A673 (cell line): ENCODE measurements at regions not wholly inside any gene's neighbourhood (a gene's known extent, or its start where the extent isn't known, plus 50 kb on each side); places are given as distances from the start of the nearest gene placed in this dataset.

Experiments
- BruUV-seq: library from RNA; stranded (reverse); fragments of 400-500 nt; replicated peaks from 2 replicates; lab custom pipeline; 2021; lab: Mats Ljungman, UMichigan
- CTCF ChIA-PET: fragments of 300-600 bp; sonication (Branson Sonifier 250); formaldehyde crosslinking; loops from one replicate; lab custom pipeline; 2022; ENCODE audit warnings: antibody characterized with exemption; lab: Charles Lee
- POLR2A ChIA-PET: fragments of 300-600 bp; sonication (Branson Sonifier 250); formaldehyde crosslinking; loops from one replicate; lab custom pipeline; 2022; ENCODE audit warnings: antibody characterized with exemption; ENCODE audit not compliant: low non-redundant PET; lab: Charles Lee
- DNase-seq: peaks from one replicate; pipeline ENCODE4 v3.0.0-alpha.2; 2015; ENCODE audit warnings: low spot score
- H3K27ac ChIP-seq: fragments of 200-600 bp; sonication (generic); 2 replicates; pipeline ENCODE4 v1.5.1; 2016; ENCODE audit warnings: mixed run types, low read depth, mild to moderate bottlenecking, mixed read lengths, antibody characterized with exemption, low read length; ENCODE audit not compliant: poor library complexity, severe bottlenecking
- H3K27me3 ChIP-seq: fragments of 200-600 bp; sonication (generic); replicated peaks from 2 replicates; pipeline ENCODE4 v1.6.1; 2017; ENCODE audit warnings: mixed run types, low read depth, mild to moderate bottlenecking, mixed read lengths, antibody characterized with exemption, low read length; ENCODE audit not compliant: insufficient read depth, poor library complexity
- H3K36me3 ChIP-seq: fragments of 200-600 bp; sonication (generic); 2 replicates; pipeline ENCODE4 v1.6.1; 2016; ENCODE audit warnings: mixed run types, mild to moderate bottlenecking, mixed read lengths, antibody characterized with exemption, low read length; ENCODE audit not compliant: insufficient read depth, poor library complexity, severe bottlenecking
- H3K4me1 ChIP-seq: fragments of 200-600 bp; sonication (generic); 2 replicates; pipeline ENCODE4 v1.6.1; 2017; ENCODE audit warnings: mixed run types, mild to moderate bottlenecking, mixed read lengths, antibody characterized with exemption, low read length; ENCODE audit not compliant: insufficient read depth, poor library complexity, severe bottlenecking
- H3K4me3 ChIP-seq: fragments of 200-600 bp; sonication (generic); 2 replicates; pipeline ENCODE4 v1.5.1; 2016; ENCODE audit warnings: low read depth, mixed run types, mild to moderate bottlenecking, mixed read lengths, low read length; ENCODE audit not compliant: poor library complexity, severe bottlenecking
- H3K9me3 ChIP-seq: fragments of 200-600 bp; sonication (generic); 2 replicates; pipeline ENCODE4 v1.6.1; 2016; ENCODE audit warnings: mixed run types, low read depth, mild to moderate bottlenecking, mixed read lengths, antibody characterized with exemption, low read length; ENCODE audit not compliant: poor library complexity, severe bottlenecking
- EZH2 ChIP-seq: fragments of 200-600 bp; sonication (generic); IDR thresholded peaks from 2 replicates; pipeline ENCODE4 v1.6.1; 2017; ENCODE audit warnings: borderline replicate concordance, low read depth, mild to moderate bottlenecking, mixed read lengths, antibody characterized with exemption, low read length; ENCODE audit not compliant: poor library complexity, severe bottlenecking
- intact Hi-C: fragments of 100-400 bp; cut with micrococcal nuclease; formaldehyde crosslinking; loops from one replicate; pipeline ENCODE4 v1.10.0; 2022; ENCODE audit not compliant: unreplicated experiment
- TF ChIP-seq, protein P1 (sequence below): fragments of 300-800, 200-600 bp; sonication (generic); conservative IDR thresholded peaks from 2 replicates; pipeline ENCODE4 v1.5.1; 2017; ENCODE audit warnings: low read depth, mild to moderate bottlenecking, antibody characterized with exemption, low read length, moderate library complexity, mixed read lengths

DNA sequence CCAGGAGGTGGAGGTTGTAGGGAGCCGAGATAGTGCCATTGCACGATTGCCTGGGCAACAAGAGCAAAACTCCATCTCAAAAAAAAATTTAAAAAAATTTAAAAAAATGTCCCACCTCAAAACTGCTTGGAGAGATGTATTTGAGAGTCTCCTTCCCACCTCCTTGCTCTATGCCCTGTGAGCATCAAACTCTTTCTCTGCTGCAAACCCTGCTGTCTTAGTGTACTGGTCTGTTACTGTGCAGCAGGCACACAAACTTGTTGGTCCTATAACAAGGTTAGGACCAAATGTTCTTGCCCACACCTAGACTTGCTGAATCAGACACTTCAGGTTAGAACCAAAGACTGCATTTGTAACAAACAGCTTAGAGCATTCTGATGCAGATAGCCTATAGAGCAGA lies 153.5 kb upstream of the FUT8 start:
- ChIA-PET POLR2A (no interaction called here), CTCF (no interaction called here)
- intact Hi-C loops, result no loop called here
- Histone ChIP-seq H3K36me3 (no peaks in the 10 kb centered on the region), H3K27ac (no peak overlapping the region), H3K27me3 (no peaks in the 10 kb centered on the region), H3K9me3 (no peaks in the 10 kb centered on the region), H3K4me1 (no peaks in the 10 kb centered on the region), H3K4me3 (no peak overlapping the region)
- no TSS peak for BruUV-seq
- no peak for DNase-seq
- no peak for TF ChIP-seq EZH2
- TF ChIP-seq, protein P1, sequence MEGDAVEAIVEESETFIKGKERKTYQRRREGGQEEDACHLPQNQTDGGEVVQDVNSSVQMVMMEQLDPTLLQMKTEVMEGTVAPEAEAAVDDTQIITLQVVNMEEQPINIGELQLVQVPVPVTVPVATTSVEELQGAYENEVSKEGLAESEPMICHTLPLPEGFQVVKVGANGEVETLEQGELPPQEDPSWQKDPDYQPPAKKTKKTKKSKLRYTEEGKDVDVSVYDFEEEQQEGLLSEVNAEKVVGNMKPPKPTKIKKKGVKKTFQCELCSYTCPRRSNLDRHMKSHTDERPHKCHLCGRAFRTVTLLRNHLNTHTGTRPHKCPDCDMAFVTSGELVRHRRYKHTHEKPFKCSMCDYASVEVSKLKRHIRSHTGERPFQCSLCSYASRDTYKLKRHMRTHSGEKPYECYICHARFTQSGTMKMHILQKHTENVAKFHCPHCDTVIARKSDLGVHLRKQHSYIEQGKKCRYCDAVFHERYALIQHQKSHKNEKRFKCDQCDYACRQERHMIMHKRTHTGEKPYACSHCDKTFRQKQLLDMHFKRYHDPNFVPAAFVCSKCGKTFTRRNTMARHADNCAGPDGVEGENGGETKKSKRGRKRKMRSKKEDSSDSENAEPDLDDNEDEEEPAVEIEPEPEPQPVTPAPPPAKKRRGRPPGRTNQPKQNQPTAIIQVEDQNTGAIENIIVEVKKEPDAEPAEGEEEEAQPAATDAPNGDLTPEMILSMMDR, result no peak

DNA sequence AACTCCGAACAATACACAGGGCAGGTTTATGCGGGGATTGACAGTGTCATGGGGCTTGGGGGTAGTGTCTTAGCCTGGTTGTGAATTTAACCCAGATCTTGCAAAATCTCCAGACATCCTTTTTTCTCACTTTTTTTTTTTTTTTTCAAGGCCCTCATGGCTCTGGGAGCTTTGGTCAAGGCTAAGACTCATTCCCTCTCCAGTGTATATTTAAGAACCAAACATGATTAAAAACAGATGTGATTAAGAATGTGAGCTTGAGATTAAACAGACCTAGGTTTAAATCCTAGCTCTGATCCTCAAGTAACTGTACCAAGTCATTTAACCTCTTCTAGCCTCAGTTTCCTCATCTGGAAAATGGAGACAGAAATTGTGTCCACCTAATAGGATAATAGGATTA lies 151.7 kb upstream of the FUT8 start:
- no TSS peak for BruUV-seq
- Histone ChIP-seq H3K4me1 (no peaks in the 10 kb centered on the region), H3K4me3 (no peak overlapping the region), H3K27ac (no peak overlapping the region), H3K27me3 (no peaks in the 10 kb centered on the region), H3K36me3 (no peaks in the 10 kb centered on the region), H3K9me3 (no peaks in the 10 kb centered on the region)
- no peak for DNase-seq
- CTCF ChIA-PET, result no interaction called here
- TF ChIP-seq, protein P1, result no peak
- TF ChIP-seq EZH2, result no peak
- intact Hi-C loops, result no loop called here
- POLR2A ChIA-PET, result no interaction called here

DNA sequence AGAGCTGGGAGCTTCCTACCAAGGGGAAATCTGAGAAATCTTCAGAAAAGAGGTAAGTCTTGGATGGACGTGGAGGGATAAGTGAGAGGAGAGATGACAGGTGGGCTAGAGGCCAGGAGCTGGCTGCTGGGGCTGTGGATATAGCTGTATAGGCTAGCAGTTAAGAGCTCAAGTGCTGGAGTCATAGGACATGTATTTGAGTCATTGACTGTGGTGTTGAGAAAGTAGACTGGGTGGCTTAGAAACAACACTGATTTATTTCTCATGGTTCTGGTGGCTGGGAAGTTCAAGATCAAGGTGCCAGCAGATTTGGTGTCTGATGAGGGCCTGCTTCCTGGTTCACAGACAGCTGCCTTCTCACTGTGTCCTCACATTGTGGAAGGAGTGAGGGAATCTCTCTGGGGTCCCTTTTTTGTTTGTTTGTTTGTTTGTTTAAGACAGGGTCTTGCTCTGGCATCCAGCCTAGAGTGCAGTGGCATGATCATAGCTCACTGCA lies 151.1 kb upstream of the FUT8 start:
- no peaks in the 10 kb centered on the region for H3K27me3 ChIP-seq
- BruUV-seq, result no TSS peak
- ChIA-PET CTCF (no interaction called here), POLR2A (no interaction called here)
- intact Hi-C loops, result no loop called here
- TF ChIP-seq, protein P1, result no peak
- no peak for TF ChIP-seq EZH2
- no peak overlapping the region for H3K27ac ChIP-seq
- no peaks in the 10 kb centered on the region for H3K4me1 ChIP-seq
- DNase-seq, result no peak
- H3K4me3 ChIP-seq, result no peak overlapping the region
- H3K9me3 ChIP-seq, result no peaks in the 10 kb centered on the region
- H3K36me3 ChIP-seq, result no peaks in the 10 kb centered on the region
